K562 (cell line): ENCODE measurements at regions not wholly inside any gene's neighbourhood (a gene's known extent, or its start where the extent isn't known, plus 50 kb on each side); places are given as distances from the start of the nearest gene placed in this dataset.

ENCODE experiments used
- ATAC-seq: fragments of 200-7000 bp; cut with Tn5 transposase; 3 replicates; pipeline ENCODE4 v1.9.1; 2020; ENCODE audit warnings: moderate library complexity
- BruUV-seq: library from RNA; stranded (reverse); fragments of 400-500 nt; replicated peaks from 2 replicates; lab custom pipeline; 2021; lab: Mats Ljungman, UMichigan
- CTCF ChIA-PET: fragments of 300-600 bp; formaldehyde crosslinking; extraction: SDS; loops from one replicate; lab custom pipeline; 2021; ENCODE audit warnings: low intra/inter-chr PET ratio; lab: Yijun Ruan, JAX
- POLR2A ChIA-PET: fragments of 300-600, 350-650 bp; sonication (Branson Sonifier 250); formaldehyde crosslinking; extraction: SDS; loops from one replicate; lab custom pipeline; 2021; ENCODE audit warnings: antibody characterized with exemption, inconsistent platforms; lab: Yijun Ruan, JAX
- DNase-seq, 4 experiments: peaks; one replicate each; pipeline versions ENCODE4 v3.0.0 to v3.0.0-alpha.2; 2011 to 2018; ENCODE audit warnings: low spot score in 3 of 4, mixed read lengths in 3 of 4; ENCODE audit errors: extremely low read depth in 1 of 4
- FAIRE-seq: peaks from 2 replicates; lab custom pipeline; 2011; peaks lifted over from hg19 to GRCh38; lab: Jason Lieb, UNC
- H2AFZ ChIP-seq: 2 replicates; pipeline ENCODE4 v1.6.0; 2011; ENCODE audit warnings: low read depth, low read length, control low read depth, inconsistent platforms
- H3K27ac ChIP-seq: fragments of 200-600 bp; 3 replicates; pipeline ENCODE4 v1.8.0; 2011; ENCODE audit warnings: low read depth, mild to moderate bottlenecking, control low read depth, inconsistent platforms, low read length, moderate library complexity, mixed read lengths; ENCODE audit errors: extremely low read depth
- H3K27me3 ChIP-seq, 2 experiments: fragments of 300-600 bp in 1 of 2; 2 replicates in 1 of 2; 3 replicates in 1 of 2; pipeline versions ENCODE4 v1.6.0 to v1.8.0; 2011; ENCODE audit warnings: inconsistent platforms in 2 of 2, low read length in 2 of 2, mild to moderate bottlenecking in 1 of 2, mixed read lengths in 1 of 2, moderate library complexity in 1 of 2; ENCODE audit not compliant: control insufficient read depth in 2 of 2, insufficient read depth in 2 of 2
- H3K36me3 ChIP-seq: fragments of 300-600 bp; 3 replicates; pipeline ENCODE4 v1.8.0; 2011; ENCODE audit warnings: mild to moderate bottlenecking, low read length, inconsistent platforms; ENCODE audit not compliant: control insufficient read depth, insufficient read depth
- H3K4me1 ChIP-seq, 2 experiments: fragments of 200-600 bp in 1 of 2; replicated peaks in 1 of 2; 2 replicates in 1 of 2; 3 replicates in 1 of 2; pipeline versions ENCODE4 v1.5.1 to v1.8.0; 2011; ENCODE audit warnings: inconsistent platforms in 2 of 2, low read length in 2 of 2, mild to moderate bottlenecking in 1 of 2, mixed read lengths in 1 of 2, moderate library complexity in 1 of 2; ENCODE audit not compliant: control insufficient read depth in 2 of 2, insufficient read depth in 2 of 2
- H3K4me2 ChIP-seq: 2 replicates; pipeline ENCODE4 v1.6.1; 2011; ENCODE audit warnings: low read length, control low read depth, inconsistent platforms, mixed read lengths; ENCODE audit not compliant: insufficient read depth
- H3K4me3 ChIP-seq: fragments of 200-600 bp; sonication (generic), shearing (Covaris generic); 2 replicates; pipeline ENCODE4 v1.5.1; 2016; ENCODE audit warnings: control low read depth, inconsistent platforms
- H3K79me2 ChIP-seq: fragments of 200-600 bp; 3 replicates; pipeline ENCODE4 v1.8.0; 2011; ENCODE audit warnings: low read length, inconsistent platforms; ENCODE audit not compliant: control insufficient read depth, insufficient read depth
- H3K9ac ChIP-seq, 2 experiments: 2 replicates each; pipeline versions ENCODE4 v1.6.0 to v1.6.1; 2011; ENCODE audit warnings: low read depth in 2 of 2, low read length in 2 of 2, control low read depth in 1 of 2, inconsistent platforms in 1 of 2, mild to moderate bottlenecking in 1 of 2, mixed read lengths in 1 of 2; ENCODE audit not compliant: insufficient read depth in 1 of 2
- H3K9me1 ChIP-seq: one replicate; pipeline ENCODE4 v1.6.0; 2011; ENCODE audit warnings: inconsistent platforms, mild to moderate bottlenecking, low read length, moderate library complexity; ENCODE audit not compliant: control insufficient read depth, insufficient read depth
- H3K9me3 ChIP-seq: replicated peaks from 2 replicates; pipeline ENCODE4 v1.5.1; 2011; ENCODE audit warnings: low read depth, low read length, inconsistent platforms; ENCODE audit not compliant: control insufficient read depth, insufficient read depth
- H4K20me1 ChIP-seq: replicated peaks from 2 replicates; pipeline ENCODE4 v1.6.1; 2011; ENCODE audit warnings: low read length, inconsistent platforms, mixed read lengths; ENCODE audit not compliant: control insufficient read depth, insufficient read depth
- ARID2 ChIP-seq: fragments of 450-650 bp; IDR thresholded peaks from 2 replicates; pipeline ENCODE4 v1.6.1; 2017; ENCODE audit warnings: antibody characterized with exemption, mild to moderate bottlenecking
- ARID3B ChIP-seq: fragments of 250-450 bp; sonication (Bioruptor Pico); IDR thresholded peaks from 2 replicates; pipeline ENCODE4 v1.4.0; 2020; ENCODE audit warnings: borderline replicate concordance
- DLX4 ChIP-seq: fragments of 250-450 bp; sonication (Bioruptor Pico); IDR thresholded peaks from 2 replicates; pipeline ENCODE4 v1.6.1; 2021; ENCODE audit warnings: mild to moderate bottlenecking
- FOXA1 ChIP-seq: fragments of 450-650 bp; IDR thresholded peaks from 2 replicates; pipeline ENCODE4 v1.6.1; 2016; ENCODE audit warnings: mild to moderate bottlenecking, borderline replicate concordance
- HDAC2 ChIP-seq: fragments of 450-650 bp; IDR thresholded peaks from 2 replicates; pipeline ENCODE4 v1.6.1; 2016; ENCODE audit warnings: mild to moderate bottlenecking
- KDM1A ChIP-seq, 2 experiments: fragments of 450-650 bp; IDR thresholded peaks; 2 replicates each; pipeline ENCODE4 v1.6.1; 2016; ENCODE audit warnings: mild to moderate bottlenecking in 2 of 2
- MED1 ChIP-seq: sonication (generic); formaldehyde crosslinking; IDR thresholded peaks from 2 replicates; pipeline ENCODE4 v1.8.1; 2023; ENCODE audit warnings: missing genetic modification reagents, borderline replicate concordance
- MTA1 ChIP-seq: fragments of 450-650 bp; IDR thresholded peaks from 2 replicates; pipeline ENCODE4 v1.6.1; 2017; ENCODE audit warnings: borderline replicate concordance
- NBN ChIP-seq: fragments of 450-650 bp; IDR thresholded peaks from 2 replicates; pipeline ENCODE4 v1.6.1; 2016; ENCODE audit warnings: low read depth, mild to moderate bottlenecking
- NR1H2 ChIP-seq: sonication (generic); formaldehyde crosslinking; IDR thresholded peaks from 2 replicates; pipeline ENCODE4 v1.4.0; 2020; ENCODE audit warnings: mild to moderate bottlenecking, missing genetic modification reagents
- NR2C2 ChIP-seq, 2 experiments: fragments of 200-800 bp in 1 of 2; sonication (Bioruptor generic) in 1 of 2; sonication (generic) in 1 of 2; formaldehyde crosslinking in 1 of 2; IDR thresholded peaks; 2 replicates each; pipeline versions ENCODE4 v1.6.1 to v1.8.0; 2016 to 2022; ENCODE audit warnings: mild to moderate bottlenecking in 1 of 2, missing compliant biosample characterization in 1 of 2, missing genetic modification characterization in 1 of 2, missing genetic modification reagents in 1 of 2
- VEZF1 ChIP-seq: fragments of 200-800 bp; sonication (Bioruptor generic); IDR thresholded peaks from 2 replicates; pipeline ENCODE4 v1.6.1; 2017; ENCODE audit warnings: missing genetic modification characterization, missing compliant biosample characterization
- ZNF395 ChIP-seq: fragments of 200-800 bp; sonication (Bioruptor generic); IDR thresholded peaks from 2 replicates; pipeline ENCODE4 v1.6.1; 2017; ENCODE audit warnings: missing genetic modification characterization, missing compliant biosample characterization
- ZNF785 ChIP-seq: fragments of 250-450 bp; sonication (Bioruptor Pico); IDR thresholded peaks from 2 replicates; pipeline ENCODE4 v1.4.0; 2020; ENCODE audit warnings: mild to moderate bottlenecking
- WGBS: fragments of 100-300 bp; shearing (Covaris generic); methylation state at CpG from one replicate; pipeline ENCODE4 v1.1.6; 2016; ENCODE audit warnings: low coverage, mixed read lengths; ENCODE audit not compliant: insufficient coverage; ENCODE audit errors: missing lambda C conversion rate; 5-methylcytosine and 5-hydroxymethylcytosine counted together
- in situ Hi-C: fragments of 300-500 bp; cut with MboI; formaldehyde crosslinking; loops from 4 replicates; pipeline ENCODE4 v1.15.0; 2018; ENCODE audit warnings: inconsistent platforms, mixed read lengths
- intact Hi-C: fragments of 100-400 bp; cut with micrococcal nuclease; formaldehyde crosslinking; loops from 2 replicates; pipeline ENCODE4 v1.14.2; 2022

DNA sequence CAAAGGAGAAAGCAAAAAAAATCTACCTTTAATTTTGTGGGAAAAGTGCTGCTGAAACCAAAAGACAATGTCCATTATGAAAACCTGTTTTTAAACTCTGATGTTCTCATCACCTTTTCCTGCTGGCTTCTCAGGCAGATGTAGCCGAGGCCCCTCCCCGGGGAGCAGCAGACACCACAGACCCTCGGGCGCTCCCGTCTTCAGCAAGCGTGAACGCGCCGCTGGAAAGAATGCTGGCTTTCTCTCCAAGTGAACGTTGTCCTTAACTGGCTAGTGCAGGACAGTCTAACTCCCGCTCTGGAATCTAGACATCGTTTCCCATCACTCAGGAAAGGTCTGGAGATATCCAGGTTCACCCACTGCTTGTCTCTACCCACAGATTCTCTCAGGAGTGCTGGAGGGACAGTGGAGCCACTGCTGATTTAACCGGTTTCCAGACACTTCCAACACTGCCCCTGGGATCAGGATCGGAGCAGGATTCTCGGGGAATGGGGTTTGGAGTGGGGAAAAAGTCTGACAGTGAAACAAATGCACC, 211.2 kb downstream of the RBFOX3 start:
- Histone ChIP-seq H3K79me2 (no peaks in the 10 kb centered on the region), H3K9me3 (no peaks in the 10 kb centered on the region), H3K9ac (no peak overlapping the region), H3K4me3 (no peak overlapping the region), H2AFZ (no peak overlapping the region), H3K27ac (no peak overlapping the region), H4K20me1 (peaks cover 29% of the 10 kb centered on the region), H3K4me2 (no peak overlapping the region), H3K27me3 (peaks cover 18 to 74% of the 10 kb centered on the region in 2 experiments; a peak in 4 of 5 replicates), H3K36me3 (no peaks in the 10 kb centered on the region), H3K4me1 (peaks cover 0 to 7% of the 10 kb centered on the region in 2 experiments; a peak in 3 of 5 replicates), H3K9me1 (no peaks in the 10 kb centered on the region)
- WGBS: 26% methylated on average over 15 of the region's 15 CpGs
- FAIRE-seq (no peak), DNase-seq (no peak), ATAC-seq (no peak)
- intact Hi-C loops (loop anchor here (10.0 kb wide), 1 partner anchor 305 kb away; no protein-coding TSS in a partner anchor), in situ Hi-C loops (loop anchor here (25.0 kb wide), 1 partner anchor 337 kb away; the partner anchor contains the start of gene ENGASE)
- ChIA-PET POLR2A (no interaction called here), CTCF (no interaction called here)
- TF ChIP-seq KDM1A (IDR thresholded peaks at IDR 0.05) (no peak), NR2C2 (CRISPR knock-in tag; IDR thresholded peaks at IDR 0.05) (no peak), NR2C2 (tag; IDR thresholded peaks at IDR 0.05) (no peak), DLX4 (no peak), FOXA1 (no peak), NR1H2 (CRISPR knock-in tag) (no peak), ARID3B (no peak), ZNF785 (CRISPR knock-in tag) (no peak), ARID2 (no peak), VEZF1 (no peak), MTA1 (no peak), HDAC2 (no peak), ZNF395 (CRISPR knock-in tag) (no peak), MED1 (CRISPR knock-in tag) (no peak), NBN (no peak)
- no TSS peak for BruUV-seq
